Tibial nerve (tissue), 3 donors: ENCODE measurements at regions not wholly inside any gene's neighbourhood (a gene's known extent, or its start where the extent isn't known, plus 50 kb on each side); places are given as distances from the start of the nearest gene placed in this dataset.

Source experiments
- POLR2A ChIP-seq, 2 donors: fragments of 450-650 bp; IDR thresholded peaks; one replicate each; pipeline ENCODE4 v1.6.1; 2017; ENCODE audit warnings: antibody characterized with exemption in 2 of 2, mild to moderate bottlenecking in 2 of 2, moderate library complexity in 2 of 2
- TF ChIP-seq, protein P1 (sequence below), 5 experiments: fragments of 200-600 bp in 3 of 5; fragments of 450-650 bp in 2 of 5; sonication (generic) in 3 of 5; IDR thresholded peaks; one replicate each; pipeline ENCODE4 v1.5.1; 2016 to 2019; ENCODE audit warnings: antibody characterized with exemption in 5 of 5, mild to moderate bottlenecking in 3 of 5, moderate library complexity in 2 of 5

- TF ChIP-seq, protein P1, sequence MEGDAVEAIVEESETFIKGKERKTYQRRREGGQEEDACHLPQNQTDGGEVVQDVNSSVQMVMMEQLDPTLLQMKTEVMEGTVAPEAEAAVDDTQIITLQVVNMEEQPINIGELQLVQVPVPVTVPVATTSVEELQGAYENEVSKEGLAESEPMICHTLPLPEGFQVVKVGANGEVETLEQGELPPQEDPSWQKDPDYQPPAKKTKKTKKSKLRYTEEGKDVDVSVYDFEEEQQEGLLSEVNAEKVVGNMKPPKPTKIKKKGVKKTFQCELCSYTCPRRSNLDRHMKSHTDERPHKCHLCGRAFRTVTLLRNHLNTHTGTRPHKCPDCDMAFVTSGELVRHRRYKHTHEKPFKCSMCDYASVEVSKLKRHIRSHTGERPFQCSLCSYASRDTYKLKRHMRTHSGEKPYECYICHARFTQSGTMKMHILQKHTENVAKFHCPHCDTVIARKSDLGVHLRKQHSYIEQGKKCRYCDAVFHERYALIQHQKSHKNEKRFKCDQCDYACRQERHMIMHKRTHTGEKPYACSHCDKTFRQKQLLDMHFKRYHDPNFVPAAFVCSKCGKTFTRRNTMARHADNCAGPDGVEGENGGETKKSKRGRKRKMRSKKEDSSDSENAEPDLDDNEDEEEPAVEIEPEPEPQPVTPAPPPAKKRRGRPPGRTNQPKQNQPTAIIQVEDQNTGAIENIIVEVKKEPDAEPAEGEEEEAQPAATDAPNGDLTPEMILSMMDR (IDR thresholded peaks at IDR 0.05) = no peak
- TF ChIP-seq POLR2A (IDR thresholded peaks at IDR 0.05) = no peak
Measured at GRCh38 chr1:76769911-76770310, 97.4 kb upstream of the ST6GALNAC5 start.
